Upper lobe of left lung (tissue), 6 donors: ENCODE measurements at regions not wholly inside any gene's neighbourhood (a gene's known extent, or its start where the extent isn't known, plus 50 kb on each side); places are given as distances from the start of the nearest gene placed in this dataset.
A peak's percentile ranks its signal among the peaks of the same experiment; 100 is the strongest.
"Not testable (repeated sequence)": the region's sequence is repeated elsewhere in the genome, so short reads cannot be mapped to it uniquely, and the experiment has no call there.

Experiments used
- ATAC-seq, 2 donors: fragments of 200-7000 bp; cut with Tn5 transposase; one replicate each; pipeline ENCODE4 v1.9.1; 2022; ENCODE audit warnings: mild to moderate bottlenecking in 2 of 2, moderate library complexity in 2 of 2; ENCODE audit not compliant: low FRiP score in 2 of 2
- DNase-seq, 2 donors: peaks; one replicate each; pipeline ENCODE4 v3.0.0-alpha.2; 2019 to 2020
- H3K27ac ChIP-seq, 4 donors: fragments of 200-600 bp; sonication (generic); one replicate each; pipeline ENCODE4 v1.5.1; 2016 to 2019
- H3K27me3 ChIP-seq, 4 donors: fragments of 200-600 bp; sonication (generic); one replicate each; pipeline ENCODE4 v1.5.1; 2017 to 2019
- H3K36me3 ChIP-seq, 4 donors: fragments of 200-600 bp; sonication (generic); one replicate each; pipeline ENCODE4 v1.5.1; 2016 to 2019
- H3K4me1 ChIP-seq, 4 donors: fragments of 200-600 bp; sonication (generic); one replicate each; pipeline ENCODE4 v1.5.1; 2018 to 2019
- H3K4me3 ChIP-seq, 4 donors: fragments of 200-600 bp; sonication (generic); one replicate each; pipeline ENCODE4 v1.5.1; 2017 to 2019; ENCODE audit warnings: mild to moderate bottlenecking in 2 of 4, moderate library complexity in 1 of 4
- H3K9me3 ChIP-seq, 4 donors: fragments of 200-600 bp; sonication (generic); one replicate each; pipeline ENCODE4 v1.5.1; 2018 to 2019
- EP300 ChIP-seq, 4 donors: sonication (generic); formaldehyde crosslinking; IDR thresholded peaks; one replicate each; pipeline ENCODE4 v1.5.1; 2017; ENCODE audit warnings: antibody characterized with exemption in 4 of 4, control low read depth in 2 of 4
- POLR2A ChIP-seq, 4 donors: fragments of 450-650 bp; IDR thresholded peaks; one replicate each; pipeline ENCODE4 v1.5.1; 2016 to 2017; ENCODE audit warnings: antibody characterized with exemption in 4 of 4, mild to moderate bottlenecking in 2 of 4
- POLR2AphosphoS5 ChIP-seq, 2 donors: sonication (generic); formaldehyde crosslinking; IDR thresholded peaks; one replicate each; pipeline ENCODE4 v1.5.1; 2017; ENCODE audit warnings: antibody characterized with exemption in 2 of 2
- WGBS, 2 donors: methylation state at CpG; one replicate each; pipeline ENCODE4 v1.1.5; 2017 to 2018; 5-methylcytosine and 5-hydroxymethylcytosine counted together
- TF ChIP-seq, protein P1 (sequence below), 6 experiments: fragments of 450-650 bp in 4 of 6; fragments of 200-600 bp in 2 of 6; sonication (generic) in 2 of 6; IDR thresholded peaks; one replicate each; pipeline ENCODE4 v1.5.1; 2016 to 2019; ENCODE audit warnings: antibody characterized with exemption in 6 of 6
- donor health status: DM: no; HTN: no; CAD: no; lungs with moderate emphysema.
- donor health status: DM: no; HTN: yes; CAD: no; lungs with severe emphysema.

DNA sequence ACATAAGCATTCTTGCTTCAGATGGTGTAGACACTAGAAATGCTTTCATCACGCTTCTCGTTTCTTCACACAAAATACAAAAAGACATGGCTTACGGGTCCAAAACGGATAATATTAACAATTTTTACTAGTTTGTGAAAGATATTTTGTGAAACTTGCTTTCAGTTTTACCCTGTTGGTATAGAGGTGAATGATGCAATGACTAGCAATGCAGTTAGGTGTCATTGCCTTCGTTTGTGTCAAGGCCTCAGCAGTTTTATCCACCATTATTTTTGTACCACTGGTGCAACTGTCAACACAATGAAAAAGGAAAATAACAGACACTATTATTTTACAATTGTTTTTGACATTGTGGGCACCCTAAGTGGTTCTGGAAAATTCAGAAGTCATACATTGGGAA, 323.0 kb downstream of the FLRT2 start:
- H3K27ac ChIP-seq: no peak overlapping the region
- ATAC-seq: no peak
- H3K9me3 ChIP-seq: no peaks in the 10 kb centered on the region
- H3K36me3 ChIP-seq: no peaks in the 10 kb centered on the region
- no peak for DNase-seq
- TF ChIP-seq POLR2A (IDR thresholded peaks at IDR 0.05): no peak
- TF ChIP-seq, protein P1, sequence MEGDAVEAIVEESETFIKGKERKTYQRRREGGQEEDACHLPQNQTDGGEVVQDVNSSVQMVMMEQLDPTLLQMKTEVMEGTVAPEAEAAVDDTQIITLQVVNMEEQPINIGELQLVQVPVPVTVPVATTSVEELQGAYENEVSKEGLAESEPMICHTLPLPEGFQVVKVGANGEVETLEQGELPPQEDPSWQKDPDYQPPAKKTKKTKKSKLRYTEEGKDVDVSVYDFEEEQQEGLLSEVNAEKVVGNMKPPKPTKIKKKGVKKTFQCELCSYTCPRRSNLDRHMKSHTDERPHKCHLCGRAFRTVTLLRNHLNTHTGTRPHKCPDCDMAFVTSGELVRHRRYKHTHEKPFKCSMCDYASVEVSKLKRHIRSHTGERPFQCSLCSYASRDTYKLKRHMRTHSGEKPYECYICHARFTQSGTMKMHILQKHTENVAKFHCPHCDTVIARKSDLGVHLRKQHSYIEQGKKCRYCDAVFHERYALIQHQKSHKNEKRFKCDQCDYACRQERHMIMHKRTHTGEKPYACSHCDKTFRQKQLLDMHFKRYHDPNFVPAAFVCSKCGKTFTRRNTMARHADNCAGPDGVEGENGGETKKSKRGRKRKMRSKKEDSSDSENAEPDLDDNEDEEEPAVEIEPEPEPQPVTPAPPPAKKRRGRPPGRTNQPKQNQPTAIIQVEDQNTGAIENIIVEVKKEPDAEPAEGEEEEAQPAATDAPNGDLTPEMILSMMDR (IDR thresholded peaks at IDR 0.05): no peak
- TF ChIP-seq POLR2AphosphoS5 (IDR thresholded peaks at IDR 0.05): no peak
- no peak for TF ChIP-seq EP300 (IDR thresholded peaks at IDR 0.05)
- 87 to 95% methylated on average over 5 of the region's 5 CpGs for WGBS, 2 donors
- no peaks in the 10 kb centered on the region for H3K4me1 ChIP-seq
- H3K27me3 ChIP-seq: no peaks in the 10 kb centered on the region
- no peak overlapping the region for H3K4me3 ChIP-seq

DNA sequence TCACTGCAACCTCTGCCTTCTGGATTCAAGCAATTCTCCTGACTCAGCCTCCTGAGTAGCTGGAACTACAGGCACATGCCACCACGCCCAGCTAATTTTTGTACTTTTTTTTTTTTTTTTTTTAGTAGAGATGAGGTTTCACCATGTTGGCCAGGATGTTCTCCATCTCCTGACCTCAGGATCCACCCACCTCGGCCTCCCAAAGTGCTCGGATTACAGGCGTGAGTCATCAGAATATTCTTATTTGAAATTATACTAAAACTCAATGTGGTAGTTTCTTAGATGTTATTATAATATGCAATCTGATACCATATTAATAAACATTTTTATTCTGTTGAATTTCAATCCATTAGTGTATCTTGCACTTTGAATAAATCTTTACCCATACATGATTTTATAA, 322.2 kb downstream of the FLRT2 start:
- ATAC-seq: peak in 1 of 2 donors; percentile 32
- H3K9me3 ChIP-seq, DNase-seq, H3K27ac ChIP-seq, H3K36me3 ChIP-seq, H3K27me3 ChIP-seq, H3K4me3 ChIP-seq, H3K4me1 ChIP-seq: not testable (repeated sequence)
- 91 to 92% methylated on average over 4 of the region's 4 CpGs for WGBS, 2 donors

DNA sequence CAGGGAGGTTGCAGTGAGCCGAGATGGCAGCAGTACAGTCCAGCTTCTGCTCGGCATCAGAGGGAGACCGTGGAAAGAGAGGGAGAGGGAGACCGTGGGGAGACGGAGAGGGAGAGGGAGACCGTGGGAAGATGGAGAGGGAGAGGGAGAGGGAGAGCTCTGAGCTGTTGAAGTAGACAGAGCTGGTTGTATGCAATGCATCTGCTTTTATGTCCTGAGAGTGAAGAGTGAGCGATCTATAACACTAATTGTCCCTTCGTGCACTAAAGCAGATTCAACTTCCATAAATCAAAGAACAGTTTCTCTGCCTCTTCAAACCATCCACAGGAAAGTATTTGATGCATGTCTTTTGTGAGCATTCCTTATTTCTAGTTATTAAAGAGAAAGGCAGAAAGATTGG, 300.6 kb downstream of the FLRT2 start:
- not testable (repeated sequence) for H3K4me3 ChIP-seq, H3K4me1 ChIP-seq, H3K36me3 ChIP-seq, ATAC-seq, H3K9me3 ChIP-seq, H3K27me3 ChIP-seq, DNase-seq, H3K27ac ChIP-seq
- 90 to 95% methylated on average over 8 of the region's 8 CpGs for WGBS, 2 donors

DNA sequence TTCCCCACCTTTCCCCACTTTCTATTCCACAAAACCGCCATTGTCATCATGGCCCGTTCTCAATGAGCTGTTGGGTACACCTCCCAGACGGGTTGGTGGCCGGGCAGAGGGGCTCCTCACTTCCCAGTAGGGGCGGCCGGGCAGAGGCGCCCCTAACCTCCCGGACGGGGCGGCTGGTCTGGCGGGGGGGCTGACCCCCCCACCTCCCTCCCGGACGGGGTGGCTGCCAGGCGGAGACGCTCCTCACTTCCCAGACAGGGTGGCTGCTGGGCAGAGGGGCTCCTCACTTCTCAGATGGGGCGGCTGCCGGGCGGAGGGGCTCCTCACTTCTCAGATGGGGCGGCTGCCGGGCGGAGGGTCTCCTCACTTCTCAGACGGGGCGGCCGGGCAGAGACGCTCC, 299.7 kb downstream of the FLRT2 start:
- H3K36me3 ChIP-seq, ATAC-seq, H3K4me1 ChIP-seq, H3K27ac ChIP-seq, H3K4me3 ChIP-seq, H3K27me3 ChIP-seq, H3K9me3 ChIP-seq: not testable (repeated sequence)
- WGBS, 2 donors: 94 to 96% methylated on average over 10 to 14 of the region's 25 CpGs
- DNase-seq: peak in 1 of 2 donors; percentile 63

DNA sequence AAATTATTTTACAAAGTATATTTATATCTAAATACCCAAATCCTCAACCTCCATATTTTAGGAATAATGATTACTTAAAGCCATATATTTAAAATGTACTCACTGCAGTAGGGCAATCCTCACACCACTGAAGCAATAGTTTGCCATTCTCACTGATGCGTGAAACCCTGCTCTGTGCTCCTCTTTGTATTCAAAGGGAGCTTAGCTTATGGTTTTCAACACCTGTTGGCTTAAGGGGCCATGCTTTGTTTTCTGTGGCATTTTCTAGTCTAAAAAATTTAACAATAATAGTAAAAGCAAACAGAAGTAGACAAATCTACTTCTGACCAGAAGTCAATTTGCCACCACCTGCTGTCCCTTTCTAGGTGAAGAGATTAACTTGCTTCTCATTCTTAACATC, 294.6 kb downstream of the FLRT2 start:
- ATAC-seq (no peak), DNase-seq (no peak)
- WGBS, 2 donors: 92 to 96% methylated on average over 1 of the region's 1 CpG
- H3K36me3 ChIP-seq: no peaks in the 10 kb centered on the region
- TF ChIP-seq EP300 (IDR thresholded peaks at IDR 0.05) (no peak), POLR2AphosphoS5 (IDR thresholded peaks at IDR 0.05) (no peak), POLR2A (IDR thresholded peaks at IDR 0.05) (no peak)
- TF ChIP-seq, protein P1 (IDR thresholded peaks at IDR 0.05): no peak
- no peaks in the 10 kb centered on the region for H3K4me1 ChIP-seq
- no peak overlapping the region for H3K4me3 ChIP-seq
- H3K9me3 ChIP-seq: no peaks in the 10 kb centered on the region
- H3K27me3 ChIP-seq: no peaks in the 10 kb centered on the region
- H3K27ac ChIP-seq: no peak overlapping the region

DNA sequence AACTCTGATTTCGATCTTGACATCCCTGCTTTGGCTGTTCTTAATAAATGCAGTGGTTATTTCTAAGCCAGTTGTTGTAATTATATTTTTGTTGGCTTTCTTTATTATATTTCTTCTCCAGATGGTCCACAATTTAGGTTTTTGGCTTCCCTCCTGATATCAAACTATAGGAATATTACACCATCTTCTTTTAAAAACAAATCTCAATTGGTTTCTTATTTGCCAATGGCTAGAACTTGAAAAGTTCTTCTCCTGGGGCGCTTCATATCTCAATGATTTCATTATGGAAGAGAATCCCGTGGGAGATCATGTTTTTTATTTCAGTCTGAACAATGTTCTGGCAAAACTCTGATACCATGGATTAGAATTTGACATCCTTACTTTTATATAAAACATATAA, 292.3 kb downstream of the FLRT2 start:
- no peak overlapping the region for H3K4me3 ChIP-seq
- H3K4me1 ChIP-seq: no peaks in the 10 kb centered on the region
- TF ChIP-seq, protein P1 (IDR thresholded peaks at IDR 0.05): no peak
- TF ChIP-seq POLR2AphosphoS5 (IDR thresholded peaks at IDR 0.05) (no peak), EP300 (IDR thresholded peaks at IDR 0.05) (no peak), POLR2A (IDR thresholded peaks at IDR 0.05) (no peak)
- no peak overlapping the region for H3K27ac ChIP-seq
- H3K36me3 ChIP-seq: no peaks in the 10 kb centered on the region
- DNase-seq (no peak), ATAC-seq (no peak)
- H3K9me3 ChIP-seq: no peaks in the 10 kb centered on the region
- WGBS, 2 donors: 83 to 88% methylated on average over 3 of the region's 3 CpGs
- H3K27me3 ChIP-seq: no peaks in the 10 kb centered on the region

DNA sequence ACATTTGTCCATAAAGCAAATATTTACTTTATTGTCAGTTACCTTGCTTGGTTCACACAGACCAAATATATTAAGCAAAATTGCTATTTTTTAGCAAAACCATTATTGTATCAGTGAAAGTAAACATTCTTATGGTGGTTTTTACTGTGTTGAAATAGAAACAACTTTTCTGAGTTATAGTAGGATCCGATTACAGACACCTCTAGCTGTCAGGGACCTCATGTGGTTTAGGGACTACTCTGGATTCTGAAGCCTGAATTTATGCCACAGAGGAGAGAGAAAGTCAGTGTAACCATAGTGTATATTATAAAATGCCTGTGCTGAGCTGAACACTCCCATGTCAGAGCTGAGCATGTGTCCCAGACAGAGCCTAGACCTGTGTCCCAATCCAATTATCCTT, 287.5 kb downstream of the FLRT2 start:
- no peak overlapping the region for H3K27ac ChIP-seq
- 68 to 80% methylated on average over 1 of the region's 1 CpG for WGBS, 2 donors
- DNase-seq: no peak
- H3K27me3 ChIP-seq: no peaks in the 10 kb centered on the region
- H3K9me3 ChIP-seq: no peaks in the 10 kb centered on the region
- no peak for TF ChIP-seq POLR2A (IDR thresholded peaks at IDR 0.05)
- TF ChIP-seq, protein P1 (IDR thresholded peaks at IDR 0.05): no peak
- no peak for TF ChIP-seq EP300 (IDR thresholded peaks at IDR 0.05)
- TF ChIP-seq POLR2AphosphoS5 (IDR thresholded peaks at IDR 0.05): no peak
- ATAC-seq: no peak
- H3K4me3 ChIP-seq: no peak overlapping the region
- H3K4me1 ChIP-seq: no peaks in the 10 kb centered on the region
- no peaks in the 10 kb centered on the region for H3K36me3 ChIP-seq
